CD8-positive, alpha-beta memory T cell (primary cell): ENCODE measurements at regions not wholly inside any gene's neighbourhood (a gene's known extent, or its start where the extent isn't known, plus 50 kb on each side); places are given as distances from the start of the nearest gene placed in this dataset.
"Not testable (repeated sequence)": the region's sequence is repeated elsewhere in the genome, so short reads cannot be mapped to it uniquely, and the experiment has no call there.

Experiments used
- CTCF ChIA-PET: fragments of 350-600 bp; sonication (Branson Sonifier 250); formaldehyde crosslinking; loops from one replicate; lab custom pipeline; 2021; ENCODE audit warnings: antibody characterized with exemption; lab: Charles Lee
- POLR2A ChIA-PET: fragments of 350-600 bp; sonication (Branson Sonifier 250); formaldehyde crosslinking; loops from one replicate; lab custom pipeline; 2021; ENCODE audit warnings: antibody characterized with exemption; lab: Charles Lee
- DNase-seq, 5 donors: peaks; one replicate each; pipeline versions ENCODE4 v3.0.0 to v3.0.0-alpha.2; 2020 to 2022; ENCODE audit warnings: mixed read lengths in 1 of 5
- H3K27ac ChIP-seq: one replicate; pipeline ENCODE4 v1.7.0; 2013; ENCODE audit warnings: low read depth, mild to moderate bottlenecking, low read length, moderate library complexity
- H3K27me3 ChIP-seq: 2 replicates; pipeline ENCODE4 v1.7.0; 2013; ENCODE audit warnings: low read length, mild to moderate bottlenecking; ENCODE audit not compliant: insufficient read depth, poor library complexity, severe bottlenecking
- H3K36me3 ChIP-seq: 2 replicates; pipeline ENCODE4 v1.7.0; 2013; ENCODE audit warnings: mild to moderate bottlenecking, low read length, moderate library complexity; ENCODE audit not compliant: insufficient read depth
- H3K4me1 ChIP-seq: 2 replicates; pipeline ENCODE4 v1.7.0; 2013; ENCODE audit warnings: mild to moderate bottlenecking, low read length, moderate library complexity; ENCODE audit not compliant: insufficient read depth
- H3K4me3 ChIP-seq: 2 replicates; pipeline ENCODE4 v1.7.0; 2013; ENCODE audit warnings: mild to moderate bottlenecking, low read length
- H3K9me3 ChIP-seq: 2 replicates; pipeline ENCODE4 v1.7.0; 2013; ENCODE audit warnings: mild to moderate bottlenecking, low read length
- H3K27ac Mint-ChIP-seq, 8 donors: one replicate each; pipeline ENCODE4 v1.8.0; 2020 to 2021; ENCODE audit warnings: mixed read lengths in 8 of 8, mild to moderate bottlenecking in 6 of 8, inconsistent platforms in 3 of 8, moderate library complexity in 3 of 8
- H3K27me3 Mint-ChIP-seq, 2 donors: one replicate each; pipeline ENCODE4 v1.8.0; 2020 to 2021; ENCODE audit warnings: mixed read lengths in 2 of 2, mild to moderate bottlenecking in 1 of 2, moderate library complexity in 1 of 2
- H3K36me3 Mint-ChIP-seq, 3 donors: one replicate each; pipeline ENCODE4 v1.8.0; 2020 to 2021; ENCODE audit warnings: mixed read lengths in 3 of 3, inconsistent platforms in 1 of 3, mild to moderate bottlenecking in 1 of 3
- H3K4me1 Mint-ChIP-seq, 3 donors: one replicate each; pipeline ENCODE4 v1.8.0; 2020 to 2021; ENCODE audit warnings: mixed read lengths in 3 of 3, inconsistent platforms in 1 of 3, mild to moderate bottlenecking in 1 of 3
- H3K4me3 Mint-ChIP-seq, 7 donors: one replicate each; pipeline ENCODE4 v1.8.0; 2020 to 2021; ENCODE audit warnings: mixed read lengths in 7 of 7, mild to moderate bottlenecking in 6 of 7, moderate library complexity in 4 of 7, inconsistent platforms in 2 of 7
- H3K9me3 Mint-ChIP-seq, 5 donors: one replicate each; pipeline ENCODE4 v1.8.0; 2020 to 2022; ENCODE audit warnings: mixed read lengths in 5 of 5, mild to moderate bottlenecking in 3 of 5, moderate library complexity in 2 of 5, inconsistent platforms in 1 of 5

- Mint-ChIP-seq H3K27me3 (peaks cover 1 to 3% of the 10 kb centered on the region in 2 donors), H3K36me3 (no peaks in the 10 kb centered on the region), H3K9me3 (no peaks in the 10 kb centered on the region), H3K27ac (peak overlapping the region in 1 of 8 donors; percentile 9), H3K4me1 (peaks cover 10 to 23% (median 12%) of the 10 kb centered on the region in 3 donors), H3K4me3 (peak overlapping the region in 5 of 7 donors; percentile 15 to 84 (median 53))
- no peak overlapping the region for H3K27ac ChIP-seq
- peaks cover 7% of the 10 kb centered on the region for H3K4me1 ChIP-seq
- ChIA-PET POLR2A (no interaction called here), CTCF (no interaction called here)
- DNase-seq, result no peak
- no peaks in the 10 kb centered on the region for H3K27me3 ChIP-seq
- H3K4me3 ChIP-seq, result no peak overlapping the region
- H3K36me3 ChIP-seq, result no peaks in the 10 kb centered on the region
- H3K9me3 ChIP-seq, result no peaks in the 10 kb centered on the region
Measured at GRCh38 chr13:94859811-94860210, 147.5 kb upstream of the SOX21 start.

- CTCF ChIA-PET, result no interaction called here
- DNase-seq, result no peak
- no peak overlapping the region for H3K4me3 Mint-ChIP-seq
- no peak overlapping the region for H3K27ac Mint-ChIP-seq
- Histone ChIP-seq H3K4me1 (peaks cover 7% of the 10 kb centered on the region), H3K9me3 (no peaks in the 10 kb centered on the region), H3K27me3 (no peaks in the 10 kb centered on the region), H3K36me3 (no peaks in the 10 kb centered on the region), H3K4me3 (no peak overlapping the region), H3K27ac (no peak overlapping the region)
- POLR2A ChIA-PET, result no interaction called here
- H3K27me3 Mint-ChIP-seq, result peaks cover 1 to 3% of the 10 kb centered on the region in 2 donors
- H3K36me3 Mint-ChIP-seq, result no peaks in the 10 kb centered on the region
- H3K9me3 Mint-ChIP-seq, result peaks cover 0 to 1% (median 0%) of the 10 kb centered on the region in 5 donors
- H3K4me1 Mint-ChIP-seq, result peaks cover 10 to 23% (median 12%) of the 10 kb centered on the region in 3 donors
Measured at GRCh38 chr13:94859278-94859691, 146.9 kb upstream of the SOX21 start.

- ChIA-PET POLR2A (no interaction called here), CTCF (no interaction called here)
- Mint-ChIP-seq H3K4me3 (no peak overlapping the region), H3K9me3 (peaks cover 0 to 1% (median 0%) of the 10 kb centered on the region in 5 donors), H3K36me3 (no peaks in the 10 kb centered on the region), H3K27me3 (peaks cover 1 to 3% of the 10 kb centered on the region in 2 donors), H3K4me1 (peaks cover 10 to 23% (median 12%) of the 10 kb centered on the region in 3 donors), H3K27ac (no peak overlapping the region)
- no peak for DNase-seq
- Histone ChIP-seq H3K9me3 (no peaks in the 10 kb centered on the region), H3K36me3 (no peaks in the 10 kb centered on the region), H3K27me3 (no peaks in the 10 kb centered on the region), H3K4me1 (peaks cover 7% of the 10 kb centered on the region), H3K27ac (no peak overlapping the region), H3K4me3 (no peak overlapping the region)
Measured at GRCh38 chr13:94858856-94859255, 146.5 kb upstream of the SOX21 start.

- DNase-seq, result no peak
- peaks cover 4 to 5% of the 10 kb centered on the region in 2 donors for H3K27me3 Mint-ChIP-seq
- CTCF ChIA-PET, result no interaction called here
Measured at GRCh38 chr13:94854688-94855087, 142.3 kb upstream of the SOX21 start.

GRCh38 chr13:94851576-94851975, 139.2 kb upstream of the SOX21 start:
- ChIA-PET CTCF (no interaction called here), POLR2A (no interaction called here)
- Mint-ChIP-seq H3K4me1 (no peaks in the 10 kb centered on the region), H3K27me3 (peaks cover 4 to 5% of the 10 kb centered on the region in 2 donors), H3K9me3 (peaks cover 0 to 1% (median 0%) of the 10 kb centered on the region in 5 donors), H3K27ac (no peak overlapping the region), H3K36me3 (no peaks in the 10 kb centered on the region), H3K4me3 (no peak overlapping the region)
- Histone ChIP-seq H3K36me3 (no peaks in the 10 kb centered on the region), H3K4me3 (no peak overlapping the region), H3K27me3 (no peaks in the 10 kb centered on the region), H3K4me1 (no peaks in the 10 kb centered on the region), H3K27ac (no peak overlapping the region), H3K9me3 (no peaks in the 10 kb centered on the region)
- no peak for DNase-seq

More at GRCh38 chr13:94854688-94855087, 142.3 kb upstream of the SOX21 start:
- POLR2A ChIA-PET, result no interaction called here
- Histone ChIP-seq H3K27me3 (no peaks in the 10 kb centered on the region), H3K36me3 (no peaks in the 10 kb centered on the region), H3K27ac (no peak overlapping the region), H3K4me1 (no peaks in the 10 kb centered on the region), H3K4me3 (no peak overlapping the region), H3K9me3 (no peaks in the 10 kb centered on the region)
- no peaks in the 10 kb centered on the region for H3K36me3 Mint-ChIP-seq
- H3K9me3 Mint-ChIP-seq, result peaks cover 0 to 1% (median 0%) of the 10 kb centered on the region in 5 donors
- H3K4me3 Mint-ChIP-seq, result no peak overlapping the region
- no peak overlapping the region for H3K27ac Mint-ChIP-seq
- H3K4me1 Mint-ChIP-seq, result no peaks in the 10 kb centered on the region

- Mint-ChIP-seq H3K27me3 (peaks cover 4% of the 10 kb centered on the region in 2 donors), H3K4me1 (no peaks in the 10 kb centered on the region), H3K36me3 (no peaks in the 10 kb centered on the region), H3K27ac (no peak overlapping the region), H3K4me3 (no peak overlapping the region), H3K9me3 (no peaks in the 10 kb centered on the region)
- Histone ChIP-seq H3K36me3 (no peaks in the 10 kb centered on the region), H3K4me1 (no peaks in the 10 kb centered on the region), H3K27ac (no peak overlapping the region), H3K4me3 (no peak overlapping the region), H3K9me3 (no peaks in the 10 kb centered on the region), H3K27me3 (no peaks in the 10 kb centered on the region)
- POLR2A ChIA-PET, result no interaction called here
- no peak for DNase-seq
- CTCF ChIA-PET, result no interaction called here
Measured at GRCh38 chr13:94849254-94849653, 136.9 kb upstream of the SOX21 start.

GRCh38 chr13:94842901-94843300, 130.6 kb upstream of the SOX21 start:
- ChIA-PET POLR2A (no interaction called here), CTCF (no interaction called here)
- Histone ChIP-seq H3K27me3 (no peaks in the 10 kb centered on the region), H3K9me3 (no peaks in the 10 kb centered on the region), H3K27ac (no peak overlapping the region), H3K4me3 (no peak overlapping the region), H3K4me1 (no peaks in the 10 kb centered on the region), H3K36me3 (no peaks in the 10 kb centered on the region)
- H3K9me3 Mint-ChIP-seq, result peaks cover 0 to 3% (median 0%) of the 10 kb centered on the region in 5 donors
- no peaks in the 10 kb centered on the region for H3K27me3 Mint-ChIP-seq
- H3K36me3 Mint-ChIP-seq, result no peaks in the 10 kb centered on the region
- DNase-seq, result no peak
- H3K27ac Mint-ChIP-seq, result no peak overlapping the region
- no peaks in the 10 kb centered on the region for H3K4me1 Mint-ChIP-seq
- H3K4me3 Mint-ChIP-seq, result no peak overlapping the region

- H3K27me3 ChIP-seq, H3K27ac ChIP-seq, H3K36me3 ChIP-seq, POLR2A ChIA-PET, CTCF ChIA-PET, H3K4me1 ChIP-seq, H3K9me3 Mint-ChIP-seq, H3K4me3 Mint-ChIP-seq, H3K27me3 Mint-ChIP-seq, H3K9me3 ChIP-seq, H3K36me3 Mint-ChIP-seq, H3K4me3 ChIP-seq, H3K4me1 Mint-ChIP-seq, DNase-seq, H3K27ac Mint-ChIP-seq: not testable (repeated sequence)
Measured at GRCh38 chr13:94837056-94837455, 124.7 kb upstream of the SOX21 start.
